Effector memory CD4-positive, alpha-beta T cell (primary cell): ENCODE measurements at regions not wholly inside any gene's neighbourhood (a gene's known extent, or its start where the extent isn't known, plus 50 kb on each side); places are given as distances from the start of the nearest gene placed in this dataset.
"Not testable (repeated sequence)": the region's sequence is repeated elsewhere in the genome, so short reads cannot be mapped to it uniquely, and the experiment has no call there.

Experiments used
- DNase-seq, 3 donors: peaks; one replicate each; pipeline ENCODE4 v3.0.0-alpha.2; 2020
- H3K27ac ChIP-seq: 2 replicates; pipeline ENCODE4 v1.7.0; 2013; ENCODE audit warnings: mild to moderate bottlenecking, low read length, moderate library complexity; ENCODE audit not compliant: insufficient read depth, poor library complexity, severe bottlenecking
- H3K27me3 ChIP-seq: replicated peaks from 2 replicates; pipeline ENCODE4 v1.7.0; 2013; ENCODE audit warnings: mild to moderate bottlenecking, low read length; ENCODE audit not compliant: insufficient read depth, control insufficient read depth, poor library complexity, severe bottlenecking
- H3K36me3 ChIP-seq: 2 replicates; pipeline ENCODE4 v1.7.0; 2013; ENCODE audit warnings: mild to moderate bottlenecking, low read length, moderate library complexity; ENCODE audit not compliant: control insufficient read depth, insufficient read depth
- H3K4me1 ChIP-seq: 2 replicates; pipeline ENCODE4 v1.7.0; 2013; ENCODE audit warnings: low read length, mild to moderate bottlenecking; ENCODE audit not compliant: control insufficient read depth, insufficient read depth, poor library complexity, severe bottlenecking
- H3K4me3 ChIP-seq: 2 replicates; pipeline ENCODE4 v1.7.0; 2013; ENCODE audit warnings: low read length, low read depth, mild to moderate bottlenecking; ENCODE audit not compliant: insufficient read depth, poor library complexity, severe bottlenecking
- H3K9me3 ChIP-seq: 2 replicates; pipeline ENCODE4 v1.7.0; 2013; ENCODE audit warnings: mild to moderate bottlenecking, low read length, moderate library complexity; ENCODE audit not compliant: control insufficient read depth

GRCh38 chr2:869357-869871 is 81.2 kb upstream of the SNTG2 start:
- no peaks in the 10 kb centered on the region for H3K27me3 ChIP-seq
- H3K4me1 ChIP-seq, result no peaks in the 10 kb centered on the region
- H3K36me3 ChIP-seq, result no peaks in the 10 kb centered on the region
- H3K27ac ChIP-seq, result no peak overlapping the region
- H3K9me3 ChIP-seq, result no peaks in the 10 kb centered on the region
- H3K4me3 ChIP-seq, result no peak overlapping the region
- DNase-seq, result no peak

GRCh38 chr2:868857-869256 is 81.8 kb upstream of the SNTG2 start:
- not testable (repeated sequence) for DNase-seq, H3K9me3 ChIP-seq, H3K4me3 ChIP-seq, H3K4me1 ChIP-seq, H3K27me3 ChIP-seq, H3K36me3 ChIP-seq, H3K27ac ChIP-seq

GRCh38 chr2:867296-867695 is 83.4 kb upstream of the SNTG2 start:
- H3K27me3 ChIP-seq, result no peaks in the 10 kb centered on the region
- no peaks in the 10 kb centered on the region for H3K4me1 ChIP-seq
- no peak for DNase-seq
- no peak overlapping the region for H3K4me3 ChIP-seq
- no peak overlapping the region for H3K27ac ChIP-seq
- no peaks in the 10 kb centered on the region for H3K36me3 ChIP-seq
- no peaks in the 10 kb centered on the region for H3K9me3 ChIP-seq

GRCh38 chr2:866887-867286 is 83.8 kb upstream of the SNTG2 start:
- Histone ChIP-seq H3K9me3 (no peaks in the 10 kb centered on the region), H3K27ac (no peak overlapping the region), H3K27me3 (no peaks in the 10 kb centered on the region), H3K4me3 (no peak overlapping the region), H3K4me1 (no peaks in the 10 kb centered on the region), H3K36me3 (no peaks in the 10 kb centered on the region)
- no peak for DNase-seq

- H3K36me3 ChIP-seq, result no peaks in the 10 kb centered on the region
- no peak for DNase-seq
- H3K9me3 ChIP-seq, result no peaks in the 10 kb centered on the region
- H3K27me3 ChIP-seq, result no peaks in the 10 kb centered on the region
- H3K4me1 ChIP-seq, result no peaks in the 10 kb centered on the region
- H3K27ac ChIP-seq, result no peak overlapping the region
- H3K4me3 ChIP-seq, result no peak overlapping the region
Measured at GRCh38 chr2:866009-866680, 84.5 kb upstream of the SNTG2 start.

- Histone ChIP-seq H3K4me3 (no peak overlapping the region), H3K27me3 (no peaks in the 10 kb centered on the region), H3K36me3 (no peaks in the 10 kb centered on the region), H3K9me3 (no peaks in the 10 kb centered on the region), H3K4me1 (no peaks in the 10 kb centered on the region), H3K27ac (no peak overlapping the region)
- no peak for DNase-seq
Measured at GRCh38 chr2:864501-865106, 86.0 kb upstream of the SNTG2 start.

GRCh38 chr2:863732-864450 is 86.8 kb upstream of the SNTG2 start:
- Histone ChIP-seq H3K36me3 (no peaks in the 10 kb centered on the region), H3K4me1 (no peaks in the 10 kb centered on the region), H3K4me3 (no peak overlapping the region), H3K27me3 (no peaks in the 10 kb centered on the region), H3K27ac (no peak overlapping the region), H3K9me3 (no peaks in the 10 kb centered on the region)
- DNase-seq, result no peak

- Histone ChIP-seq H3K4me1 (no peaks in the 10 kb centered on the region), H3K27me3 (no peaks in the 10 kb centered on the region), H3K27ac (no peak overlapping the region), H3K9me3 (no peaks in the 10 kb centered on the region), H3K4me3 (no peak overlapping the region), H3K36me3 (no peaks in the 10 kb centered on the region)
- no peak for DNase-seq
Measured at GRCh38 chr2:862731-863466, 87.8 kb upstream of the SNTG2 start.

- DNase-seq, result no peak
- Histone ChIP-seq H3K9me3 (no peaks in the 10 kb centered on the region), H3K36me3 (no peaks in the 10 kb centered on the region), H3K27me3 (no peaks in the 10 kb centered on the region), H3K27ac (no peak overlapping the region), H3K4me3 (no peak overlapping the region), H3K4me1 (no peaks in the 10 kb centered on the region)
Measured at GRCh38 chr2:862355-862687, 88.3 kb upstream of the SNTG2 start.
